Prostate gland (tissue), 1 donor: ENCODE measurements at regions not wholly inside any gene's neighbourhood (a gene's known extent, or its start where the extent isn't known, plus 50 kb on each side); places are given as distances from the start of the nearest gene placed in this dataset.

Experiments
- POLR2A ChIP-seq: fragments of 450-650 bp; IDR thresholded peaks from one replicate; pipeline ENCODE4 v1.6.1; 2016; ENCODE audit warnings: antibody characterized with exemption, mild to moderate bottlenecking
- POLR2AphosphoS5 ChIP-seq: sonication (generic); formaldehyde crosslinking; IDR thresholded peaks from one replicate; pipeline ENCODE4 v1.6.1; 2017; ENCODE audit warnings: antibody characterized with exemption

GRCh38 chr9:13027879-13028278 lies 251.6 kb downstream of the MPDZ start:
- TF ChIP-seq POLR2A: no peak
- TF ChIP-seq POLR2AphosphoS5: no peak
